H1 (cell line): ENCODE measurements at regions not wholly inside any gene's neighbourhood (a gene's known extent, or its start where the extent isn't known, plus 50 kb on each side); places are given as distances from the start of the nearest gene placed in this dataset.

Source experiments
- CTCF ChIA-PET: fragments of 300-600 bp; sonication (Branson Sonifier 250); formaldehyde crosslinking; loops from one replicate; lab custom pipeline; 2021; ENCODE audit not compliant: partially characterized antibody; lab: Charles Lee
- POLR2A ChIA-PET: fragments of 300-600 bp; sonication (Branson Sonifier 250); formaldehyde crosslinking; loops from one replicate; lab custom pipeline; 2021; ENCODE audit warnings: inconsistent platforms; ENCODE audit not compliant: partially characterized antibody; lab: Charles Lee
- DNase-seq, 2 experiments: peaks; one replicate each; pipeline versions ENCODE4 v3.0.0 to v3.0.0-alpha.2; 2010 to 2022; ENCODE audit warnings: low spot score in 2 of 2, low read depth in 1 of 2, mixed read lengths in 1 of 2
- FAIRE-seq: peaks from 2 replicates; lab custom pipeline; 2011; peaks lifted over from hg19 to GRCh38; lab: Jason Lieb, UNC
- H2AFZ ChIP-seq: 2 replicates; pipeline ENCODE4 v1.8.1; 2012; ENCODE audit warnings: low read length, inconsistent platforms
- H2AK5ac ChIP-seq: 2 replicates; pipeline ENCODE4 v1.6.1; 2013; ENCODE audit warnings: low read depth, low read length
- H2BK120ac ChIP-seq: replicated peaks from 2 replicates; pipeline ENCODE3; 2013; ENCODE audit warnings: low read depth, low read length, inconsistent platforms
- H2BK12ac ChIP-seq: 2 replicates; pipeline ENCODE4 v1.6.1; 2013; ENCODE audit warnings: low read depth, low read length
- H2BK15ac ChIP-seq: 2 replicates; pipeline ENCODE4 v1.6.1; 2013; ENCODE audit warnings: low read length
- H2BK20ac ChIP-seq: 2 replicates; pipeline ENCODE4 v1.6.1; 2013; ENCODE audit warnings: low read length
- H2BK5ac ChIP-seq: 2 replicates; pipeline ENCODE4 v1.6.1; 2013; ENCODE audit warnings: low read depth, low read length
- H3K14ac ChIP-seq: 2 replicates; pipeline ENCODE4 v1.6.1; 2013; ENCODE audit warnings: inconsistent platforms; ENCODE audit not compliant: insufficient read length
- H3K18ac ChIP-seq: 2 replicates; pipeline ENCODE4 v1.6.1; 2013; ENCODE audit warnings: low read length; ENCODE audit errors: extremely low read depth
- H3K23ac ChIP-seq: 2 replicates; pipeline ENCODE4 v1.6.1; 2013; ENCODE audit warnings: inconsistent platforms; ENCODE audit not compliant: insufficient read length
- H3K23me2 ChIP-seq: 2 replicates; pipeline ENCODE4 v1.6.1; 2013; ENCODE audit warnings: low read depth, low read length
- H3K27ac ChIP-seq: 2 replicates; pipeline ENCODE4 v1.6.1; 2011; ENCODE audit warnings: low read depth, low read length, inconsistent platforms
- H3K27me3 ChIP-seq, 4 experiments: replicated peaks in 1 of 4; 1 replicate in 1 of 4; 2 replicates in 3 of 4; pipeline versions ENCODE4 v1.6.1 to v1.8.1; 2011 to 2013; ENCODE audit warnings: low read length in 3 of 4, mild to moderate bottlenecking in 3 of 4, inconsistent platforms in 2 of 4, mixed read lengths in 2 of 4, moderate library complexity in 1 of 4; ENCODE audit not compliant: control insufficient read depth in 3 of 4, insufficient read depth in 3 of 4; ENCODE audit errors: extremely low read depth in 1 of 4
- H3K36me3 ChIP-seq, 4 experiments: 2 replicates each; pipeline versions ENCODE4 v1.6.1 to v1.8.1; 2011 to 2013; ENCODE audit warnings: mild to moderate bottlenecking in 4 of 4, low read length in 3 of 4, moderate library complexity in 2 of 4, control low read depth in 1 of 4, inconsistent platforms in 1 of 4; ENCODE audit not compliant: insufficient read depth in 4 of 4, control insufficient read depth in 2 of 4
- H3K4ac ChIP-seq: replicated peaks from 2 replicates; pipeline ENCODE3; 2013; ENCODE audit warnings: low read length, low read depth, mixed read lengths, inconsistent platforms; ENCODE audit not compliant: insufficient read length
- H3K4me1 ChIP-seq, 4 experiments: replicated peaks in 1 of 4; 1 replicate in 1 of 4; 2 replicates in 3 of 4; pipeline versions ENCODE4 v1.6.1 to v1.8.1; 2011 to 2013; ENCODE audit warnings: low read length in 3 of 4, inconsistent platforms in 2 of 4, mixed read lengths in 1 of 4; ENCODE audit not compliant: insufficient read depth in 4 of 4, control insufficient read depth in 3 of 4
- H3K4me2 ChIP-seq, 2 experiments: 2 replicates each; pipeline versions ENCODE4 v1.6.1 to v1.8.1; 2011 to 2013; ENCODE audit warnings: low read depth in 2 of 2, low read length in 2 of 2, control low read depth in 1 of 2, inconsistent platforms in 1 of 2, mild to moderate bottlenecking in 1 of 2; ENCODE audit not compliant: insufficient read depth in 1 of 2
- H3K4me3 ChIP-seq, 4 experiments: fragments of 200-600, 300-600 bp in 1 of 4; sonication (generic), shearing (Covaris generic), sonication (Bioruptor Twin) in 1 of 4; 2 replicates each; pipeline versions ENCODE4 v1.5.1 to v1.8.1; 2011 to 2016; ENCODE audit warnings: low read length in 4 of 4, low read depth in 3 of 4, control low read depth in 2 of 4, inconsistent platforms in 2 of 4, mild to moderate bottlenecking in 2 of 4, mixed read lengths in 1 of 4, moderate library complexity in 1 of 4; ENCODE audit not compliant: insufficient read depth in 2 of 4; ENCODE audit errors: extremely low read depth in 1 of 4
- H3K56ac ChIP-seq: replicated peaks from 2 replicates; pipeline ENCODE3; 2013; ENCODE audit warnings: low read depth, mild to moderate bottlenecking, mixed read lengths, low read length, inconsistent platforms; ENCODE audit not compliant: insufficient read length
- H3K79me1 ChIP-seq: 2 replicates; pipeline ENCODE4 v1.6.1; 2013; ENCODE audit warnings: low read depth, low read length, control low read depth
- H3K79me2 ChIP-seq, 2 experiments: 2 replicates each; pipeline versions ENCODE4 v1.6.1 to v1.8.1; 2012 to 2013; ENCODE audit warnings: low read length in 2 of 2, mild to moderate bottlenecking in 2 of 2, inconsistent platforms in 1 of 2; ENCODE audit not compliant: insufficient read depth in 2 of 2, control insufficient read depth in 1 of 2
- H3K9ac ChIP-seq, 4 experiments: replicated peaks in 1 of 4; 1 replicate in 1 of 4; 2 replicates in 3 of 4; pipeline versions ENCODE4 v1.6.1 to v1.8.1; 2011 to 2013; ENCODE audit warnings: low read depth in 3 of 4, low read length in 3 of 4, control low read depth in 2 of 4, mild to moderate bottlenecking in 2 of 4, moderate library complexity in 2 of 4, inconsistent platforms in 1 of 4; ENCODE audit errors: extremely low read depth in 1 of 4
- H3K9me3 ChIP-seq, 2 experiments: 2 replicates each; pipeline versions ENCODE4 v1.6.1 to v1.8.1; 2012 to 2013; ENCODE audit warnings: mild to moderate bottlenecking in 2 of 2, moderate library complexity in 2 of 2, control low read depth in 1 of 2, inconsistent platforms in 1 of 2, low read depth in 1 of 2, low read length in 1 of 2, mixed read lengths in 1 of 2; ENCODE audit not compliant: insufficient read depth in 2 of 2
- H4K20me1 ChIP-seq, 2 experiments: replicated peaks in 1 of 2; 2 replicates each; pipeline versions ENCODE3 to v1.8.1; 2011 to 2013; ENCODE audit warnings: inconsistent platforms in 2 of 2, low read length in 2 of 2, mild to moderate bottlenecking in 1 of 2; ENCODE audit not compliant: insufficient read depth in 2 of 2, control insufficient read depth in 1 of 2
- H4K5ac ChIP-seq: 2 replicates; pipeline ENCODE4 v1.6.1; 2013; ENCODE audit warnings: low read length, low read depth, mixed read lengths, inconsistent platforms; ENCODE audit not compliant: insufficient read length
- H4K8ac ChIP-seq: 2 replicates; pipeline ENCODE4 v1.8.0; 2013; ENCODE audit warnings: mild to moderate bottlenecking, moderate library complexity, low read length, inconsistent platforms; ENCODE audit not compliant: insufficient read depth; ENCODE audit errors: extremely low read depth
- H4K91ac ChIP-seq: replicated peaks from 2 replicates; pipeline ENCODE3; 2013; ENCODE audit warnings: low read length, mixed read lengths, inconsistent platforms; ENCODE audit not compliant: insufficient read length
- CREB1 ChIP-seq: IDR thresholded peaks from 2 replicates; pipeline ENCODE4 v1.6.1; 2012; ENCODE audit warnings: inconsistent platforms
- CTCF ChIP-seq, 3 experiments: IDR thresholded peaks; 1 replicate in 2 of 3; 2 replicates in 1 of 3; pipeline versions ENCODE4 v1.5.1 to v1.6.1; 2011; ENCODE audit warnings: low read length in 3 of 3, mild to moderate bottlenecking in 3 of 3, inconsistent platforms in 2 of 3, low read depth in 1 of 3, moderate library complexity in 1 of 3; ENCODE audit not compliant: insufficient read depth in 1 of 3; ENCODE audit errors: control extremely low read depth in 1 of 3
- EGR1 ChIP-seq: IDR thresholded peaks from 2 replicates; pipeline ENCODE4 v1.6.1; 2011; ENCODE audit warnings: low read depth, low read length, borderline replicate concordance
- TCF12 ChIP-seq: IDR thresholded peaks from 2 replicates; pipeline ENCODE4 v1.6.1; 2011; ENCODE audit warnings: low read depth, mild to moderate bottlenecking, low read length
- WGBS, 2 experiments: shearing (Covaris generic) in 1 of 2; methylation state at CpG; one replicate each; pipeline versions ENCODE4 v1.1.6 to v1.1.7; 2013 to 2015; ENCODE audit warnings: low lambda C conversion rate in 2 of 2, mixed read lengths in 2 of 2, inconsistent platforms in 1 of 2, low coverage in 1 of 2, missing lambda C conversion rate in 1 of 2; ENCODE audit not compliant: insufficient replicate concordance in 2 of 2, insufficient coverage in 1 of 2, insufficient read length in 1 of 2; ENCODE audit errors: extremely low coverage in 1 of 2, missing lambda C conversion rate in 1 of 2; 5-methylcytosine and 5-hydroxymethylcytosine counted together

- ChIA-PET POLR2A (no interaction called here), CTCF (interaction anchor here (1.0 to 1.7 kb wide), 4 partner anchors 12 to 264 kb away, joined by 3 to 5 read pairs (median 4); no protein-coding TSS in a partner anchor)
- H3K9ac ChIP-seq: no peak overlapping the region
- no peak overlapping the region for H3K56ac ChIP-seq
- no peaks in the 10 kb centered on the region; a peak in 1 of 7 replicates for H3K4me1 ChIP-seq
- DNase-seq: no peak
- no peak overlapping the region for H3K14ac ChIP-seq
- H4K8ac ChIP-seq: no peak overlapping the region
- no peak overlapping the region for H2AFZ ChIP-seq
- no peaks in the 10 kb centered on the region for H4K20me1 ChIP-seq
- no peaks in the 10 kb centered on the region for H3K79me2 ChIP-seq
- TF ChIP-seq CTCF (IDR thresholded peaks at IDR 0.05; ENCODE audit: control extremely low read depth in 1 of 3, insufficient read depth in 1 of 3, low read depth in 1 of 3, low read length in 3 of 3) (no peak), TCF12 (no peak), CREB1 (no peak), EGR1 (no peak)
- H3K4me2 ChIP-seq: no peak overlapping the region
- H2BK20ac ChIP-seq: no peak overlapping the region
- no peaks in the 10 kb centered on the region for H3K79me1 ChIP-seq
- H3K9me3 ChIP-seq: no peaks in the 10 kb centered on the region
- FAIRE-seq: no peak
- no peak overlapping the region for H3K27ac ChIP-seq
- H2BK5ac ChIP-seq: no peak overlapping the region
- H4K5ac ChIP-seq: no peak overlapping the region
- no peak overlapping the region for H3K4ac ChIP-seq
- H2BK15ac ChIP-seq: no peak overlapping the region
- no peaks in the 10 kb centered on the region for H3K27me3 ChIP-seq
- no peaks in the 10 kb centered on the region for H3K36me3 ChIP-seq
- H3K4me3 ChIP-seq: no peak overlapping the region
- no peaks in the 10 kb centered on the region for H3K23me2 ChIP-seq
- no peak overlapping the region for H3K18ac ChIP-seq
- 95% methylated on average over 2 of the region's 2 CpGs; no CpG with 5 or more reads in 1 of the 2 experiments for WGBS, 2 experiments
- no peak overlapping the region for H2AK5ac ChIP-seq
- H3K23ac ChIP-seq: no peak overlapping the region
- no peak overlapping the region for H2BK120ac ChIP-seq
- no peak overlapping the region for H4K91ac ChIP-seq
- no peak overlapping the region for H2BK12ac ChIP-seq
Measured at GRCh38 chr14:81889529-81889928, 355.9 kb upstream of the SEL1L start.
